ENCODE measurements at regions not wholly inside any gene's neighbourhood (a gene's known extent, or its start where the extent isn't known, plus 50 kb on each side); places are given as distances from the start of the nearest gene placed in this dataset.

DNA sequence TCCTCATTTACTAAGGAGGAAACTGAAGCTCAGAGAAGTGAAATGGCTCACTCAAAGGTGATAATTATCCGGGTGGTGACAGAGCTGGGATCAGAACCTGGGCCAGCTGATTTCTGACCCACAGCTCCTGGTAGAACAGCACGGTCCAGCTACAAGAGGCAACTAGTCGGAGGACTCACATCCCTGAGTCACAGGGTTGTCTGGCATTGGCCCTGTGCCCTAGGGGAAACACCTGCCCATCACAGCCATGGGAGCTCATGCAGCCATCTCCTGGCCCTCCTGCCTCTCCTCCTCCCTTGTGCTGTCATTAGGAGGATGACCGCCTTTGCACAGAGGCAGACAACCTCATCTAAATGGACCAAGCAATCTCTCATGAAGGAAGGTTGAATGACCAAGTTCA, 115.2 kb upstream of the TSPAN5 start:
- Histone ChIP-seq H3K9me3 (no peaks in the 10 kb centered on the region), H3K27me3 (replicated peaks; ENCODE audit: insufficient read depth) (no peaks in the 10 kb centered on the region), H3K4me3 (no peak overlapping the region), H3K36me3 (no peaks in the 10 kb centered on the region), H3K27ac (no peak overlapping the region), H3K4me1 (replicated peaks) (no peaks in the 10 kb centered on the region)
- no peak for TF ChIP-seq POLR2A (IDR thresholded peaks at IDR 0.05)
- no peak for TF ChIP-seq POLR2AphosphoS5 (IDR thresholded peaks at IDR 0.05)
- no peak for TF ChIP-seq CTCF (IDR thresholded peaks at IDR 0.05)
- DNase-seq (ENCODE audit: low spot score) = no peak
- WGBS = 88% methylated on average over 4 of the region's 4 CpGs
- intact Hi-C loops (cut with DNase I) = no loop called here

- Histone ChIP-seq H3K27me3 (replicated peaks; ENCODE audit: insufficient read depth) (no peaks in the 10 kb centered on the region), H3K4me1 (replicated peaks) (no peaks in the 10 kb centered on the region), H3K9me3 (no peaks in the 10 kb centered on the region), H3K36me3 (no peaks in the 10 kb centered on the region), H3K4me3 (no peak overlapping the region), H3K27ac (no peak overlapping the region)
- WGBS = 35% methylated on average over 5 of the region's 5 CpGs
- intact Hi-C loops (cut with DNase I) = no loop called here
- TF ChIP-seq CTCF (IDR thresholded peaks at IDR 0.05) (no peak), POLR2A (IDR thresholded peaks at IDR 0.05) (no peak), POLR2AphosphoS5 (IDR thresholded peaks at IDR 0.05) (no peak)
- no peak for DNase-seq (ENCODE audit: low spot score)
Observed at GRCh38 chr4:98771959-98772632, 113.7 kb upstream of the TSPAN5 start.

- H3K4me1 ChIP-seq (replicated peaks) = no peaks in the 10 kb centered on the region
- no peak for TF ChIP-seq POLR2AphosphoS5 (IDR thresholded peaks at IDR 0.05)
- TF ChIP-seq POLR2A (IDR thresholded peaks at IDR 0.05) = no peak
- no peak for TF ChIP-seq CTCF (IDR thresholded peaks at IDR 0.05)
- DNase-seq (ENCODE audit: low spot score) = no peak
- no peaks in the 10 kb centered on the region for H3K36me3 ChIP-seq
- WGBS = 90% methylated on average over 1 of the region's 1 CpG
- no peak overlapping the region for H3K27ac ChIP-seq
- H3K27me3 ChIP-seq (replicated peaks; ENCODE audit: insufficient read depth) = no peaks in the 10 kb centered on the region
- intact Hi-C loops (cut with DNase I) = no loop called here
- no peak overlapping the region for H3K4me3 ChIP-seq
- H3K9me3 ChIP-seq = no peaks in the 10 kb centered on the region
Observed at GRCh38 chr4:98765771-98766170, 107.4 kb upstream of the TSPAN5 start.

GRCh38 chr4:98758182-98758581, 99.8 kb upstream of the TSPAN5 start:
- Histone ChIP-seq H3K4me3 (no peak overlapping the region), H3K9me3 (no peaks in the 10 kb centered on the region), H3K36me3 (no peaks in the 10 kb centered on the region), H3K4me1 (replicated peaks) (no peaks in the 10 kb centered on the region), H3K27me3 (replicated peaks; ENCODE audit: insufficient read depth) (no peaks in the 10 kb centered on the region), H3K27ac (no peak overlapping the region)
- WGBS = 100% methylated on average over 1 of the region's 1 CpG
- DNase-seq (ENCODE audit: low spot score) = no peak
- TF ChIP-seq POLR2AphosphoS5 (IDR thresholded peaks at IDR 0.05) (no peak), CTCF (IDR thresholded peaks at IDR 0.05) (no peak), POLR2A (IDR thresholded peaks at IDR 0.05) (no peak)
- intact Hi-C loops (cut with DNase I) = no loop called here

- intact Hi-C loops (cut with DNase I) = no loop called here
- Histone ChIP-seq H3K36me3 (no peaks in the 10 kb centered on the region), H3K9me3 (no peaks in the 10 kb centered on the region), H3K4me3 (no peak overlapping the region), H3K27ac (no peak overlapping the region), H3K4me1 (replicated peaks) (no peaks in the 10 kb centered on the region), H3K27me3 (replicated peaks; ENCODE audit: insufficient read depth) (no peaks in the 10 kb centered on the region)
- no peak for DNase-seq (ENCODE audit: low spot score)
- no peak for TF ChIP-seq POLR2AphosphoS5 (IDR thresholded peaks at IDR 0.05)
- TF ChIP-seq CTCF (IDR thresholded peaks at IDR 0.05) = no peak
- TF ChIP-seq POLR2A (IDR thresholded peaks at IDR 0.05) = no peak
- WGBS = 83% methylated on average over 1 of the region's 1 CpG
Observed at GRCh38 chr4:98754736-98755135, 96.3 kb upstream of the TSPAN5 start.

Measured in prostate gland (tissue), 2 donors.